Anterior cingulate cortex (tissue), 58 donors: ENCODE measurements at regions not wholly inside any gene's neighbourhood (a gene's known extent, or its start where the extent isn't known, plus 50 kb on each side); places are given as distances from the start of the nearest gene placed in this dataset.
A peak's percentile ranks its signal among the peaks of the same experiment; 100 is the strongest.
"Not testable (repeated sequence)": the region's sequence is repeated elsewhere in the genome, so short reads cannot be mapped to it uniquely, and the experiment has no call there.

Experiments used
- DNase-seq, 58 donors: peaks; one replicate each; lab custom pipeline; 2025; lab: John Stamatoyannopoulos, UW

DNA sequence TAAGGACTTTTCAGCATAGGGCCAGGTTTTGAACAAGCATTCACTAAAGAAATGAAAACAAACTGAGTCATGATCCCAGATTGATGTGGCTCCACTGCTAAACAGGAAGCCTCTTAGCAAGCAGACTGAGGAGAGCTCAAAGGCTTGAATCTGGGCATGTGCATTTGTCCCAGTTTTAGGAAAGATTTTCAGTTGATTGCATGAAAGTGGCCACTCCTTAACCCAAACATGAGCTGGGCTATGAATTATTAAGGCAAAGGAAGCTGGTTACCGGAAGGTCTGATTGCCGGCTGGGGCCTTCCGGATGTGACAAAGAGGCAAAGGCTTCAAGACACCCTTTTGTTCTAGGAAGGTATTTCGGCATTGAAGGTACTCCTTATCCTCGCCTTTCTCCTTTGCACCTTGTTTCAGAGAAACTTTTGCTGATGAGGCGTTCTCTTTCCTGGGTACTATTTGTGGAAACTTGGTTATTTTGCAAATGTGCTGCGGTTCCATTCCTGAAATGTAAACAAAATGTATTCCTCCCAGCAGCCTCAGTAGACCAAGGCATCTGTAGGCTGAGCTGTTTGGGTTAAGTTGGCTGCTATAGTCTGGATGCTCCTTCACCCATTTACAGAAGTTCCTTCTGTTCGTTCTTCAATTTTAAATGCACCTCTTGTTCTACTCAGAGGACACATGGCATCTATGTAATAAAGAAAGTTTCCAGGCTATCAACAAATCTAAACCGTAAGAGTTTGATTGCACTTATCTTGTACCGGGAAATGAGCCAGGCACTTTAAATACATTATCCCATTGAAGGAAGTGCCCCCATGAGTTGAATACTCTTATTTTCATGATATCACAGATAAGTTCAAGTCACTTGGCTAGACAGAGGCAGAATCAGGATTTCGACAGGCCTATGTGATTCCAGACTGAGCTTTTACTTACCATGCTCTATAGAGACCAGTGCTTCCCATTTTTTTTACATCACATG, 115.6 kb upstream of the METAP2 start:
- DNase-seq = no peak

DNA sequence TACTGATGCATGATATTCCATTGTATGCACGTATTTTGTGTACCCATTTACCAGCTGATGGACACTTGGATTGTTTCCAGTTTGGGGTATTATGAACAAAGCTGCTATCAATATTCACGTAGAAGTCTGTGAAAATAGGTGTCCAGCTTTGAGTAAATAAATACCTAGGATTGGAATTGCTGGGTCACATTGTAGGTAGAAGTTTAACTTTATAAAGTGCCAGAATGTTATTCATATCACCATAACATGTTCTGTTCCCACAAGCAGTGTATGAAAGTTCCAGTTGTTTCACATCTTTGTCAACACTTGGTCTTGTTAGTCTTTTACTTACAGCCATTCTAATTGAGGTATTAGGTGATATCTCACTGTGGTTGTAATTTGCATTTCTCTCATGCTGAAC, 108.0 kb upstream of the METAP2 start:
- no peak for DNase-seq

DNA sequence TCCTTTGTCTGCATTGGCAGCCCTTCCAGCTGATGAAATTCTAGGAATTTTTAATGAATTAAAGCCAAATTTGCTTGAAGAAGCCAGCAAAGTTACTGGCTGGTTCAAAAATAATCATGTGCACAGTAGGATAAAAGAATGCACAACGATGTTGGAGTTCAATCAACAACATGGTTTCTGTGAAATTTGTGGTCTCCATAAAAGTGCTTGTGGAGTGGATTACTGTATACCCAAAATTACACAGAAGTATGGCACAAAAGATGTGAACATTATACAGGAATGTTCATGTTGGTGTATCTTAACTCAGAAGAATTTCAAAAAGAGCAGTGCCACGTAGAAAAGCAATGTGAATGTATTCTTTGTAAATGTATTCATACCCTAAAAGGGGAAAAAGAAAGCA, 105.0 kb upstream of the METAP2 start:
- no peak for DNase-seq

DNA sequence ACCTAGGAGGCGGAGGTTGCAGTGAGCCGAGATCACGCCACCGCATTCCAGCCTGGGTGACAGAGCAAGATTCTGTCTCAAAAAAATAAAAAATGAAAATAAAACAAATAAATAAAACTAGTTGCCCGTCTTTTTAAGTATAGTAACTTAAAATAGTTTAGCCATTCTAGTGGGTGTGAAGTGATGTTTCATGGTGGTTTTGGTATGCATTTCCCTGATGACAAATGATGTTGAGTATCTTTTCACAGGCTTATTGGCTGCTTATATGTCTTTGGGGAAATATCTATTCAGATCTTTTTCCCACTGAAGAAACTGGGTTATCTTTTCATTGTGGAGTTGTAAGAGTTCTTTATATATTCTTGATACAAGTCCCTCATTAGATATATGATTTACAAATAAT, 102.4 kb upstream of the METAP2 start:
- no peak for DNase-seq

DNA sequence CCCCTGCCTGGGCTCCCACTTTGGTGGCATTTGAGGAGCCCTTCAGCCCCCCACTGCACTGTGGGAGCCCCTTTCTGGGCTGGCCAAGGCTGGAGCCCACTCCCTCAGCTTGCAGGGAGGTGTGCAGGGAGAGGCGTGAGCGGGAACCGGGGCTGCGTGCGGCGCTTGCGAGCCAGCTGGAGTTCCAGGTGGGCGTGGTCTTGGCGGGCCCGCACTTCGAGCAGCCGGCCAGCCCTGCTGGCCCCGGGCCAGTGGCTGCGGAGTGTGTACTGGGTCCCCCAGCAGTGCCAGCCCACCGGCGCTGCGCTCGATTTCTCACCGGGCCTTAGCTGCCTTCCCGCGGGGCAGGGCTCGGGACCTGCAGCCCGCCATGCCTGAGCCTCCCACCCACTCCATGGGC, 94.5 kb upstream of the METAP2 start:
- not testable (repeated sequence) for DNase-seq

DNA sequence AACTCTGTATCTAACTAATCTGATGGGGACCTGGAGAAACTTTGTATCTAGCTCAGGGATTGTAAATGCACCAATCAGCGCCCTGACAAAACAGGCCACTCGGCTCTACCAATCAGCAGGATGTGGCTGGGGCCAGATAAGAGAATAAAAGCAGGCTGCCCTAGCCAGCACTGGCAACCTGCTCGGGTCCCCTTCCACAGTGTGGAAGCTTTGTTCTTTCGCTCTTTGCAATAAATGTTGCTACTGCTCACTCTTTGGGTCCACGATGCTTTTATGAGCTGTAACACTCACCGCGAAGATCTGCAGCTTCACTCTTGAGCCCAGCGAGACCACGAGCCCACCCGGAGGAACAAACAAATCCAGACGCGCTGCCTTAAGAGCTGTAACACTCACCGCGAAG, 93.6 kb upstream of the METAP2 start:
- DNase-seq = not testable (repeated sequence)

DNA sequence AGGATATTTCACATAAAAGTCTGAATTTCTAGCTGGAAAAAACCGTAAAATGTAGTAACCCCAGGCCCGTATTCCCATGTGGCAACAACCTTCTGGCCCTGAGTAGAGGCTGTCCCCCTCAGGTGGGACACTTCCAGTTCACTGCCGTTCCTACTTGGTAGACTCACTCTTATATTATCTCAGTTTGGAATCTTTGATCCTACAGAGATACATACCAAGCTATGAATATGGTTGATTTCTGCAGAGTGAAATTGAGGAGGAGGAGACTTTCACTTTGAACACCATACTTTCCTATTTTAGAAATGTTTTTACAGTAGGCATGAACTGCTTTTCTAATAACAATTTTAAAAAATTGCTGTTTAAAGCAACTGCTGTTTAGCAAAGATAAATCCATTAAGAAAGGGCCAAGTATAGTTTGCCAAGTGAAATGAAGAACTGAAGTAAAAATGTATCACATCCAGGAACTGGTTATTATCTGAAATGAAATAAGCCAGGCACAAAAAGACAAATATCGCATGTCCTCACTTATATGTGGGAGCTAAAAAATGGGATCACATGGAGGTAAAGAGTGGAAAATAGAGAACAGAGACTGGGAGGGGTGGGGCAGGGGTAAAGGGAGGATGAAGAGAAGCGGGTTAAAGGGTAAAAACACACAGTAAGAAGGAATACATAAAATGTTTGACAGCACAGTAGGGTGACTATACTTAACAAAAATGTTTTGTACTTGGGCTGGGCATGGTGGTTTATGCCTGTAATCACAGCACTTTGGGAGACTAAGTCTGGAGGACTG, 92.8 kb upstream of the METAP2 start:
- DNase-seq = no peak

DNA sequence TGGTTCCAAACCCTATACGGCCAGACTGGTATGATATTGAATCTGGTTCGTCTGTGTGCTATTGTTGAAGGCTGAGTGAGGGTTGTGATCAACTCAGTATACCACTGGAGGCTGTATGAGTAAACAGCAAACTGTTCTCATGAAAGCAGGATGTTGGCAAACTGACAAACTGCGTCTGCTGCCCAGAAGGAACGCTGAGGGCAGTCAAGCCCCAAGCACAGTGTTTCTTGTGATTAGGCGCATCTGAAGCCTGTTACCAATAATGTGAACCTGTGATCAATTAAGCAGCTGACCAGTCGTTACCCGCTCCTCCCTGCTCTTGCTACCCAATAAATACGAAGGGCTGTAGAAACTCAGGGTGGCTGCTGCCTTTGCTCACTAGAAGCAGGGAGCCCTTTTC, 90.0 kb upstream of the METAP2 start:
- peak in 6 of 58 donors; percentile 1 to 37 (median 4) for DNase-seq

DNA sequence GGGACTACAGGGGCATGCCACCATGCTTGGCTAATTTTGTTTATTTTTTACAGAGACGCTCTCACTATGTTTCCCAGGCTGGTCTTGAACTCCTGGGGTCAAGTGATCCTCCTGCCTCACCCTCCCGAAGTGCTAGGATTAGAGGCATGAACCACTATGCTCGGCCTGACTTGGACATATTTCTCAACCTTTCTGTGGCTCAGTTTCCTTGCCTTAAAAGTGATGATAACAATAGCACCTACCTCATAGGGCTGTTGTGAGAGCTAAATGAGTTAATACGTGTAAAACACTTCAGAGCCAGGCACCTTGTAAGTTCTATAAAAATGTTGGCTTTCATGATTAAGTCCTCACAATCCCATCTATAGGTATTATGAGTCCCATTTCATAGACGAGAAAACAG, 89.2 kb upstream of the METAP2 start:
- no peak for DNase-seq

DNA sequence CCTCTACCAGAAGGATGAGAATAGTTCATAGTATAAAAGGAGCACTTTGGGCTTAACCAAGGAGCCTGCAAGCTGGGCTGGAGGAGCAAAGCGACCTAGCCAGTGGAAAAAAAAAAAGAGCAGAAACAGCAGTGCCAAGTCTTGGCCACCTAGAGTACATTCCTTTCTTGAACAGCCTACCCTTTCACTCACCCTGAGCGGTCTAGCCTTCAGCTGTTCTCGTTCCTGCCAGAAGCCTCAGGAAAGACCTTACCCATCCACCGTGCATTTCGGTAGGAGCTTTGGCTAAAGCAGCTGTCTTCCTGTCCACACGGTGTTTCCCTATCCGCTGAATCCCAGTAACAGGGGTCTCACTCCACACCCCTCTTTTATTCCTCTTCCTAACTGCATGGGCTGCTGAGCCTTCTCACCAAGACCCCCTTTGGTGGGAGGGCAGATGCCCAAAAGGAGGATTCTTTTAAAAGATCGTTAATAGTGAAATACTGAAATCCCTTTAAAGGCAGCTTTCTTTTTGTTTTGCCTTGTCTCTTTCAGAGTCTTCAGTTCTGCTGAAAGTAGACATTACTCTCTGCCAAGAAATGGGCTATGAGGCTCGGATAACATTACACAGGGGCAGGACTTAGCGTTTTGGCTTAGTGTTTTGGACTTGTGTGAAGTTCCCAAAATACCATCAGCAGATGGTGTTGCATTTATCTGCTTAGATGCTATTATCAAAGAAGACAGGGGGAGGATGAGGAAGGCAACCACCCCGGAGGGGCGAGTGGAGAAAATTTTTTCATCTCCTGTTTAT, 88.5 kb upstream of the METAP2 start:
- DNase-seq = peak in 12 of 58 donors; percentile 1 to 32 (median 8)

DNA sequence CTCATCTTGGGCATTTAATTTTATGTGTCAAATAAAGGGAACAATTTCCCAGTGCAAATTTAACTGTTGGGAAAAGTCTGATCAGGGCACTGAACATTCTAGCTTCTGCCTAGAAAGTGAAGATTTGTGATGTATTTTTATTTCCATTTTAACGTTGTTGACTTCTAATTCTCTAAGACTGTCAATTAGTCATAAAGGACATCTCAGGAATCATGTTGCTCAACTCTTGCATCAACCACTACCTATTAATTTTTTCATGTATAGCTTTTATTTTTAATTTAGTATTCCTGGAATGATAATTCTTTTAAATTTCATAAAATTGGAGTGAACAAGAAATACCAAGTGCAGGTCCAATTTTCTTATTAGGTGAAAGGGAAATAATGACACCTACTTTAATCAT, 87.9 kb upstream of the METAP2 start:
- DNase-seq = no peak

DNA sequence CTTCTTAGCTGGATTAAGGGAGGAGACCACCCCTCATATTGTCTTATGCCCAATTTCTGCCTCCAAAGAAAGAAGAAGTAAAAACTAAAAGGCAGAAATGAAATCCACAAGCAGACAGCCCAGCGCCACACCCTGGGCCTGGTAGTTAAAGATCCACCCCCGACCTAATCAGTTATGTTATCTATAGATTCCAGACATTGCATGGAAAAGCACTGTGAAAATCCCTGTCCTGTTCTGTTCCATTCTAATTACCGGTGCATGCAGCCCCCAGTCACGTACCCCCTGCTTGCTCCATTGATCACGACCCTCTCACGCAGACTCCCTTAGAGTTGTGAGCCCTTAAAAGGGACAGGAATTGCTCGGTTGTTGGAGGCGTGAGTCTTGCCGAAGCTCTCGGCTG, 85.7 kb upstream of the METAP2 start:
- not testable (repeated sequence) for DNase-seq

DNA sequence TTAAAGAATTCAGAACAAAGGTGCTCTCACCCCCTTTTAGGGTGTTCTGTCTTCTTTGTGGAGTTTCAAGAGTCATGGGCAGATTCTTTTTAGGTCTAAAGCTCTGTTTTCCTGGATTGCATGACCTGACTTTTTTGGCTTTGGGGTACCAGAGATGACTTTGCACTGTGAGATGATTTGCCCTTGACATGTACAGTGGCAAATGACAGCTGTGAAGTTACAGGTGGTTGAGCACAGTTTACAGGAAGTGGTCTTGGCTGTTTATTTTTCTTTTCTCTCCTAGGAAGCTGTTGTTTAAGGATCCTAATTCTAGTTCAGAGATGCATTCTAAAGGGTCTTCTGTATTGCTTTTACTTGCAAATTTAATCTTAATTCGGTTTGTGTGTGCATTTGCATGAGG, 83.8 kb upstream of the METAP2 start:
- no peak for DNase-seq

DNA sequence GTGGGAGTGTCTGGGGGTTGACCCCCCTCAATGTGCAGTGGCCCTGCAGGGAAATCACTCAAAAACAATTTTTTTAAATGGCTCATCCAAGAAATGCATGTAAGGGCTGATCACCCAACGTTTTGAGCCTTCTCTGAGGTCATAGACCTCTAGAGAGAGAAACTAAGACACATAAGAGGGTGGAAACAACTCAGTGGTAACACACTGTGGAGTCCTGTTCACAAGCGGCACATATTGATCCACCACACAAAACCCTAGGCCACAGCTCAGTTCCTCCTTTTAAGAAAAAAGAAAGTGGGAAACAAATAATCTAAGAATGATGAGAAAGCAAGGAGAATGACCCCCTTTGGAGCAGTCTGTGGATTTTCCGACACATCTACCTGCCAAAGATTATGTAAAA, 83.0 kb upstream of the METAP2 start:
- DNase-seq = no peak

DNA sequence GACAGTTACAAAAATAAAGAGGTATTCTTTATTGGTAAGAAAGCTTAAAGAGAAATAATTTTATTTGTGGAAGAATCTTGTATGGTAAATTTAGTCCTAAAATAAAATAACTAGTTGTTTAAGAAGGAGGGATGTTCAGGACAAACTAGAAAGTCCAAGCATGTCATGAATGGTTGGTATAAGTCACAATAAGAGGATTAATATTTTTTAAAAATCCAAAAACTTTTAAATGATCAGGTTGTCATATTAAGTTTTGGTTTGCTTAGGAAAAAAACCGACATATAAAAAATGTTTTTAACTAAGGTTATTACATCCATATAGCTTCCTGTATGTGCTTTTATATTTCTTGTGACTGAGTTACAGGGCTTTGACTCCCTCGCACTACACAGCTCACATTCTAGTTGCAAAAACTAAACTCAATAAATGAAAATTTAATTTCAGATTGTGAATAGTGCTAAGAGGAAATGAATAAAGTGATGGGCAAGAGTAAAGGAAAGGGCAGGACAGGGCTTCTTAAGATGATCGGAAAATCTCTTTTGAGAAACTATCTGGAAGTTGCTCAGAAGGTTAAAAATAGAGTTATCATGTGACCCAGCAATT, 80.7 kb upstream of the METAP2 start:
- no peak for DNase-seq

DNA sequence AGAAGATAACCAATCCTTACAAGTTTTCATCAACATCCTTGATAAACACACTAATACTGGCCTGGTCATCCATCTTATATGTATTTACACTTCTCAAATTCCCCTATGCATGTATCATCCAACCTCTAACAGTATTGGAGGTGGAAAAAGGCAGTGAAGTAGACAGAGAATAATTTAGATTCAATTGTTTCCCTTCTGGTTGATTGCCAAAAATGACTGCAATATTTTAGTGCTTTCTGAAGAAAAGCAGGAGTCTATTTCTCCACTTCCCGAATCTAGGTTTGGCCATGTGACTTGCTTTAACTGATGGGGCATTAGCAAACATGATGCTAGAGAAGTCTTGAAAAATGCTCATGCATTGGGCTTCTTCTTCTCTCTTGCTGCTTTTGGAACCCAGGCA, 78.3 kb upstream of the METAP2 start:
- no peak for DNase-seq

DNA sequence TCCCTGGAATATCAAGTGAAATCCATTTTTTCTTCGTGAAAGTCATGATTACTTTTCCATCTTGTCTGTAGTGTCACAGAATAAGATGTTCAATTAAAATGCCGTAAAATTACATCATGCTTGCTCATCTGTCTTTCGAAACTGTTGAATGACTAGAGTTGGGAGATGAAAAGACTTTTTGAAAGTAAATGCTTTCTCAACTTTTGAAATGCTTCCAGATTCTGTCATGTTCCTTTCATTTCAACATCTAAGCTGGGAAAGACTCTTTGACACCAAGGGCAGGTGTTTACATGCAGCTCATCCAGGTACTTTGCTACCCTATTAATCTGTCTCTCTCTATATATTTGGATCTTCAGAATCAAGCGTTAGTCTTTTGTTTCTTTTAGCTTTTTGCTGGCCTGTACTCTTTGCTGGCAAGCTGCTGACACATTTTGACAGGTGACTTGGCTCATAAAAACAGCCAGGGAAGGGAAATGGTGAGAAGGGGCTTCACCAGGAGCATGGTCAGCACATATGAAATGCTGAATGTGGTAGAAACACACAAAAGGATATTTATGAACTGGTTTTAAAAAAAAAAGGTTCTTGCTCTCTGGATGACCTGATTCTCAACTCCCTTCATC, 77.0 kb upstream of the METAP2 start:
- DNase-seq = no peak

DNA sequence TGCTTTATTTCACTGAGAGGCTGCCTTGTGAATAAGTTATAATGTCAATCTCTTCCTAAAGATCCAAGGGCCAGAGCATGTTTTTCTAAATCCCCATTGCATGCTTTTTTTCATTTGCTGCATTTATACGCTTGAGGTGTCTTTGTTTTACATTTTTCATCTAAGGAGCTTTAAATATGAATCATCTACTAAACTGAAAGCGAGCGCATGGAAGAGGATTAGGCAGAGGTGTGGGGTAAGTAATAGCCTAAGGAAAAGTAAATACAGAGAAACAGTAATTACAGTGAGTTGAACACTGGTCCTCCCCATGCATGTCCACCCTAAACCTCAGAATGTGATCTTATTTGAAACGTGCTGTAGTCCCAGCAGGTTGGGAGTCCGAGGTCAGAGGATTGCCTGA, 76.4 kb upstream of the METAP2 start:
- no peak for DNase-seq

DNA sequence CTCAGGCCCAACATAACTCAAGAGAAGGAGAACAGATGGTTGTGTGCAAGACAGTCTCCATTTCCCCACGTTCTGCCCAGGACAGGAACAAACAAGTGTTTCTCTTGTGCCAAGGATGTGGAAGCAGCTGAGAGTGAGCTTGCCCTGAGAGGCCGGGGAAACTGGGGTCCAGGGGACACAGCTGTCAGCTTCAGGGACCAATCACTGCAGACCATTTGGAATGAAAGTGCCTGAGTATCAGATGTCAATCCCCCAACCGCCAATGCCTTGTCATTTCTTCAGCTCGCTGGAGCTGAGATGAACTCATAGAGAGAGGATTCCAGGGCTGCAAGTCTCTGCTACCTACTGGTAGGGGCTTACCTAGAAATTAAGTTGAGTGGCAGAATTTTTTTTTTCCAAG, 71.9 kb upstream of the METAP2 start:
- DNase-seq = no peak

DNA sequence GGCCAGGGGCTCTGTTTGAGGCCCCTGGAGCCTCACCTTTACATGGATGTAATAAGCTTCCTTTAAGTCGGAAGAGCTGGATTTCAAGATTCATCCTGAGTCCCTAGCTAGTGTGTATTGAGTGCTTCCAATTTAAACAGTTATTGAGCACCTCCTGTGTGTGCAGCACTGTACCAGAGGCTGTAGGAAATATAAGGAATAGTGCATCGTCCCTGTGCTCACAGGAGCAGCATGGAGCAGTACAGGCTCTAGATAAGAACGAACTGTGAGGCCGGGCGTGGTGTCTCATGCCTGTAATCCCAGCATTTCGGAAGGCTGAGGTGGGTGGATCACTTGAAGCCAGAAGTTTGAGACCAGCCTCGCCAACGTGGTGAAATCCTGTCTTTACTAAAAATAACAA, 65.8 kb upstream of the METAP2 start:
- DNase-seq = no peak
